Stimulated activated CD8-positive, alpha-beta memory T cell treated with anti-CD3 and anti-CD28 coated beads, Interleukin-15, amount 100 ng/mL, for 4 hours (primary cell): ENCODE measurements at regions not wholly inside any gene's neighbourhood (a gene's known extent, or its start where the extent isn't known, plus 50 kb on each side); places are given as distances from the start of the nearest gene placed in this dataset.
A peak's percentile ranks its signal among the peaks of the same experiment; 100 is the strongest.

Experiments
- DNase-seq, 2 donors: peaks; one replicate each; pipeline ENCODE4 v3.0.0-alpha.2; 2020; ENCODE audit warnings: low read depth in 2 of 2

GRCh38 chr15:91670108-91670507, 183.4 kb upstream of the SLCO3A1 start:
- no peak for DNase-seq

- DNase-seq, result no peak
Measured at GRCh38 chr15:91678003-91678402, 175.5 kb upstream of the SLCO3A1 start.

- DNase-seq, result no peak
Measured at GRCh38 chr15:91679447-91679846, 174.1 kb upstream of the SLCO3A1 start.

- no peak for DNase-seq
Measured at GRCh38 chr15:91685436-91685835, 168.1 kb upstream of the SLCO3A1 start.

- DNase-seq, result no peak
Measured at GRCh38 chr15:91688811-91689210, 164.7 kb upstream of the SLCO3A1 start.

GRCh38 chr15:91689377-91689776, 164.1 kb upstream of the SLCO3A1 start:
- no peak for DNase-seq

- DNase-seq, result no peak
Measured at GRCh38 chr15:91692596-91692995, 160.9 kb upstream of the SLCO3A1 start.

GRCh38 chr15:91694131-91694830, 159.2 kb upstream of the SLCO3A1 start:
- DNase-seq, result no peak

- no peak for DNase-seq
Measured at GRCh38 chr15:91694831-91695210, 158.7 kb upstream of the SLCO3A1 start.

GRCh38 chr15:91695799-91696198, 157.7 kb upstream of the SLCO3A1 start:
- DNase-seq, result no peak

- no peak for DNase-seq
Measured at GRCh38 chr15:91696981-91697380, 156.5 kb upstream of the SLCO3A1 start.

GRCh38 chr15:91698241-91698640, 155.3 kb upstream of the SLCO3A1 start:
- DNase-seq, result no peak

GRCh38 chr15:91699741-91700140, 153.8 kb upstream of the SLCO3A1 start:
- no peak for DNase-seq

GRCh38 chr15:91703274-91703673, 150.2 kb upstream of the SLCO3A1 start:
- no peak for DNase-seq

GRCh38 chr15:91704343-91704742, 149.2 kb upstream of the SLCO3A1 start:
- DNase-seq, result no peak

- DNase-seq, result peak; percentile 45 to 81
Measured at GRCh38 chr15:91706322-91707032, 147.0 kb upstream of the SLCO3A1 start.

GRCh38 chr15:91710080-91710698, 143.3 kb upstream of the SLCO3A1 start:
- DNase-seq, result no peak

- DNase-seq, result no peak
Measured at GRCh38 chr15:91711384-91712033, 142.0 kb upstream of the SLCO3A1 start.

- DNase-seq, result no peak
Measured at GRCh38 chr15:91712286-91712685, 141.2 kb upstream of the SLCO3A1 start.

GRCh38 chr15:91716536-91716935, 137.0 kb upstream of the SLCO3A1 start:
- DNase-seq, result no peak

GRCh38 chr15:91717811-91718210, 135.7 kb upstream of the SLCO3A1 start:
- no peak for DNase-seq

GRCh38 chr15:91723959-91724358, 129.5 kb upstream of the SLCO3A1 start:
- no peak for DNase-seq

GRCh38 chr15:91733661-91734060, 119.8 kb upstream of the SLCO3A1 start:
- no peak for DNase-seq
